Left ventricle myocardium inferior (tissue), 1 donor: ENCODE measurements at regions not wholly inside any gene's neighbourhood (a gene's known extent, or its start where the extent isn't known, plus 50 kb on each side); places are given as distances from the start of the nearest gene placed in this dataset.

Experiments used
- DNase-seq: peaks from one replicate; pipeline ENCODE4 v3.0.0-alpha.2; 2020
- H3K27ac ChIP-seq: fragments of 200-600 bp; replicated peaks from 2 replicates; pipeline ENCODE4 v1.8.0; 2021
- H3K27me3 ChIP-seq: fragments of 200-600 bp; 2 replicates; pipeline ENCODE4 v1.8.0; 2021; ENCODE audit warnings: low read depth
- H3K36me3 ChIP-seq: fragments of 200-600 bp; 2 replicates; pipeline ENCODE4 v1.8.0; 2021
- H3K4me1 ChIP-seq: fragments of 200-600 bp; 2 replicates; pipeline ENCODE4 v1.8.0; 2021
- H3K4me3 ChIP-seq: fragments of 200-600 bp; 2 replicates; pipeline ENCODE4 v1.8.0; 2021; ENCODE audit warnings: mild to moderate bottlenecking, moderate library complexity
- H3K9me3 ChIP-seq: fragments of 200-600 bp; replicated peaks from 2 replicates; pipeline ENCODE4 v1.8.0; 2021
- intact Hi-C: fragments of 100-400 bp; cut with micrococcal nuclease; formaldehyde crosslinking; loops from one replicate; pipeline ENCODE4 v1.11.0; 2022
- TF ChIP-seq, protein P1 (sequence below): fragments of 200-600 bp; IDR thresholded peaks from 2 replicates; pipeline ENCODE4 v1.8.0; 2021; ENCODE audit warnings: antibody characterized with exemption, mild to moderate bottlenecking, borderline replicate concordance
- donor health status: DM: no; HTN: yes; CAD: no; lungs with severe emphysema.

DNA sequence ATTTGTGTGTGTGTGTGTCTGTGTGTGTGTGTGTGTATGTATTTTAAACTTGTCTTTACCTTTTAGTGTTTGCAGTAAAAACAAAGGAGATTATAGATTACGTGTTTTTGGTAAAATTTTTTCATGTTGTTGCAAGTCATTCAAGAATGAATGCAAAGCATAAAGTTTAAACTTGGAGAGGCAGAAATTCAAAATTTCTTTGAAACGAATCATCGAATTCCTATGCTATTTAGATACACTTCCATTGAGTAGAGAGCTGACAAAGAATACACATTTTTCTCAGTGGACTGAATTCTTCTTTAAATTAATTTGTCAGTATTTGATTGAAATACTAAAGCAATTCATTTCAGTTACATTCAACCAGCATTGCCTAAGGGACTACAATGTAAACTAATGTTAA is 66.0 kb upstream of the HDAC9 start:
- DNase-seq: no peak
- Histone ChIP-seq H3K9me3 (no peaks in the 10 kb centered on the region), H3K36me3 (no peaks in the 10 kb centered on the region), H3K4me1 (peaks cover 12% of the 10 kb centered on the region), H3K4me3 (no peak overlapping the region), H3K27ac (no peak overlapping the region), H3K27me3 (no peaks in the 10 kb centered on the region)
- TF ChIP-seq, protein P1, sequence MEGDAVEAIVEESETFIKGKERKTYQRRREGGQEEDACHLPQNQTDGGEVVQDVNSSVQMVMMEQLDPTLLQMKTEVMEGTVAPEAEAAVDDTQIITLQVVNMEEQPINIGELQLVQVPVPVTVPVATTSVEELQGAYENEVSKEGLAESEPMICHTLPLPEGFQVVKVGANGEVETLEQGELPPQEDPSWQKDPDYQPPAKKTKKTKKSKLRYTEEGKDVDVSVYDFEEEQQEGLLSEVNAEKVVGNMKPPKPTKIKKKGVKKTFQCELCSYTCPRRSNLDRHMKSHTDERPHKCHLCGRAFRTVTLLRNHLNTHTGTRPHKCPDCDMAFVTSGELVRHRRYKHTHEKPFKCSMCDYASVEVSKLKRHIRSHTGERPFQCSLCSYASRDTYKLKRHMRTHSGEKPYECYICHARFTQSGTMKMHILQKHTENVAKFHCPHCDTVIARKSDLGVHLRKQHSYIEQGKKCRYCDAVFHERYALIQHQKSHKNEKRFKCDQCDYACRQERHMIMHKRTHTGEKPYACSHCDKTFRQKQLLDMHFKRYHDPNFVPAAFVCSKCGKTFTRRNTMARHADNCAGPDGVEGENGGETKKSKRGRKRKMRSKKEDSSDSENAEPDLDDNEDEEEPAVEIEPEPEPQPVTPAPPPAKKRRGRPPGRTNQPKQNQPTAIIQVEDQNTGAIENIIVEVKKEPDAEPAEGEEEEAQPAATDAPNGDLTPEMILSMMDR: no peak
- intact Hi-C loops: no loop called here

DNA sequence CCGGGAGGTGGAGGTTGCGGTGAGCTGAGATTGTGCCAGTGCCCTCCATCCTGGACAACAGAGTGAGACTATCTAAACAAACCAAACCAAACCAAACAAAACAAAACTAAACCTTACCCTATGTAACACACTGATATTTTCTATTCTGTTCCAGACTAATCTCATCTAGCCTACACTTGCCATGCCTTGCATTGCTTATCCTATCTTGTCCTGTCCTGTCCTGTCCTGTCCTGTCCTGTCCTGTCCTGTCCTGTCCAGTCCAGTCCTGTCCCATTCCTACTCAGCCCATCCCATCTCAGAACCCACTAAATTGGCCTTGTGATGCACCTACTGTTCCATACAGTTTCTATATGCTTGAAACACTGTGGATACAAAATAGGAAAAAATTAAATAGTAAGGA is 64.7 kb upstream of the HDAC9 start:
- DNase-seq: no peak
- Histone ChIP-seq H3K4me1 (peaks cover 12% of the 10 kb centered on the region), H3K9me3 (no peaks in the 10 kb centered on the region), H3K27me3 (no peaks in the 10 kb centered on the region), H3K27ac (no peak overlapping the region), H3K4me3 (no peak overlapping the region), H3K36me3 (no peaks in the 10 kb centered on the region)
- intact Hi-C loops: no loop called here
- TF ChIP-seq, protein P1: no peak

DNA sequence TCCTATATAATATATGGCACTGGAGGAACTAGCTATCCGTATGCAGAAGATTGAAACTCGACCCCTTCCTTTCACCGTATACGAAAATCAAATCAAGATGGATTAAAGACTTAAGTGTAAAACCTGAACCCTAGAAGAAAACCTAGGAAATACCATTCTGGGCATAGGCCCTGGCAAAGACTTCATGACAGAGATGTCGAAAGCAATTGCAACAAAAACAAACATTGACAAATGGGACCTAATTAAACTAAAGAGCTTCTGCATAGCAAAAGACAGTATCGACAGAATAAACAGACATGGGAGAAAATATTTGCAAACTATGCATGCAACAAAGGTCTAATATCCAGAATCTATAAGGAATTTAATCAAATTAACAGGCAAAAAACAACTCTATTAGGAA is 61.4 kb upstream of the HDAC9 start:
- Histone ChIP-seq H3K36me3 (no peaks in the 10 kb centered on the region), H3K27me3 (no peaks in the 10 kb centered on the region), H3K9me3 (no peaks in the 10 kb centered on the region), H3K4me3 (no peak overlapping the region), H3K4me1 (no peaks in the 10 kb centered on the region), H3K27ac (no peak overlapping the region)
- TF ChIP-seq, protein P1: no peak
- DNase-seq: no peak
- intact Hi-C loops: no loop called here

DNA sequence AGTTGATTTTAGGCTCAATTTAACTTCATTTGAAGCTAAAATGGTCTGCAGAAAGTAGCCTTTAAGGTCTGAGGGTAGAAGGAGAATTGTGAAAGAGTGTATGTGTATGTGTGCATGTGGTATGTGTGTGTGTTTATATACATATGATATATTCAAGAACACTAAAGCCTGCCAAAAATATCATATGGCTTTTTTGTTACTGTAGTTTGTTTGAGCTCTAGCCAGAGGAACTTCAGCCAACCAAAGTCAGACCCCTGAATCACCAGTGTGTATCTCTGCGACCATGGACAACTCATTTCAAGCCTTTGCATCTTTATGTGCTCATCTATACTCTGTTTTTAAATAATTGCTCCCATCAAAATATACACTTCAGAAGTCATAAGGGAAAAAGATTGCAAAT is 58.4 kb upstream of the HDAC9 start:
- intact Hi-C loops: no loop called here
- Histone ChIP-seq H3K9me3 (no peaks in the 10 kb centered on the region), H3K27ac (no peak overlapping the region), H3K4me3 (no peak overlapping the region), H3K27me3 (no peaks in the 10 kb centered on the region), H3K36me3 (no peaks in the 10 kb centered on the region), H3K4me1 (no peaks in the 10 kb centered on the region)
- TF ChIP-seq, protein P1: no peak
- DNase-seq: no peak

DNA sequence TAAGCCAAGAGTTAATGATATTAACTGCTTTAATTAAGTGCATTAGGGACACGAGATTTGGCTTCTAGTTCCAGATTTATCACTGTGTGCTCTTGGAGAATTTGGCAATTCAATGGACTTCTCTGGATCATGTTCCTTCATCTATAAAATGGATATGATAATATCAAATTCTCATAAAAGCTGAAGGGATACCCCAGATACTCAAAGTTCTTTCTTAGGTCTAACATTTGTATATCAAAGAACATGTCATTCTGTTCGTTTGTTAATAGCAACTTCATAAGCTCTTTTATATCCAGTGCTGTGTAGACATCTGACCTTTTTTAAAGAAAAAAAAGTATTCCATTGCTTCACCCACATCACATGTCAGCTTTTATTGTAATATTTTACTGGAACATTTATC is 54.6 kb upstream of the HDAC9 start:
- Histone ChIP-seq H3K27ac (no peak overlapping the region), H3K4me3 (no peak overlapping the region), H3K27me3 (no peaks in the 10 kb centered on the region), H3K9me3 (no peaks in the 10 kb centered on the region), H3K36me3 (no peaks in the 10 kb centered on the region), H3K4me1 (peaks cover 9% of the 10 kb centered on the region)
- intact Hi-C loops: no loop called here
- DNase-seq: no peak
- TF ChIP-seq, protein P1: no peak

DNA sequence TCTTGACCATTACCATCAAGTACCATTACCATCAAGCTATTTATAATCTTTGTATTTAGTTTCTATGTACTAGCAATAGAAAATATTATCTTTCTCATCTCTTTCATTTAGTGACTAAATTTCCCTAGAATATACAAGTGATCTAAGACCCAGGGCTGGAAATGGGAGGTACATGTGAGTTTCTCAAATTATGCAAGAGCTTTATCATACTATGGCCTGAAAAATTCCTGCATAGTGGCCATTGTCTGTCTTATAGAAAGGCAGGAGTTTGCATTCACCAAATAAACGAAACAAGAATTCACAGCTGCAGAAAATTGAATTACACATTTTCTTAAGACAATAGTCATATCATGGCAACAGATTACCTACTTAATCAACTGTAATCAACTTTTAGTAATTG is 50.7 kb upstream of the HDAC9 start:
- H3K36me3 ChIP-seq: no peaks in the 10 kb centered on the region
- no peak for DNase-seq
- H3K4me1 ChIP-seq: peaks cover 14% of the 10 kb centered on the region
- TF ChIP-seq, protein P1: no peak
- intact Hi-C loops: no loop called here
- no peak overlapping the region for H3K27ac ChIP-seq
- H3K4me3 ChIP-seq: no peak overlapping the region
- no peaks in the 10 kb centered on the region for H3K27me3 ChIP-seq
- no peaks in the 10 kb centered on the region for H3K9me3 ChIP-seq
